IPS-15b (cell line): ENCODE measurements at regions not wholly inside any gene's neighbourhood (a gene's known extent, or its start where the extent isn't known, plus 50 kb on each side); places are given as distances from the start of the nearest gene placed in this dataset.

Source experiments
- H3K27me3 ChIP-seq: one replicate; pipeline ENCODE4 v1.6.1; 2013; ENCODE audit warnings: low read length; ENCODE audit not compliant: control insufficient read depth, insufficient read depth
- H3K36me3 ChIP-seq: one replicate; pipeline ENCODE4 v1.6.1; 2013; ENCODE audit warnings: low read length; ENCODE audit not compliant: control insufficient read depth, insufficient read depth
- H3K4me1 ChIP-seq: one replicate; pipeline ENCODE4 v1.6.1; 2013; ENCODE audit warnings: mild to moderate bottlenecking, low read length; ENCODE audit not compliant: control insufficient read depth, insufficient read depth
- H3K4me3 ChIP-seq: one replicate; pipeline ENCODE4 v1.5.1; 2013; ENCODE audit warnings: low read depth, low read length
- H3K9ac ChIP-seq: one replicate; pipeline ENCODE4 v1.6.1; 2013; ENCODE audit warnings: low read depth, mild to moderate bottlenecking, low read length
- H3K9me3 ChIP-seq: one replicate; pipeline ENCODE4 v1.6.1; 2013; ENCODE audit warnings: mild to moderate bottlenecking, low read length; ENCODE audit not compliant: control insufficient read depth, insufficient read depth

GRCh38 chr11:45468267-45468856 is 182.2 kb upstream of the SYT13 start:
- no peaks in the 10 kb centered on the region for H3K27me3 ChIP-seq
- no peak overlapping the region for H3K4me3 ChIP-seq
- no peaks in the 10 kb centered on the region for H3K4me1 ChIP-seq
- H3K36me3 ChIP-seq = no peaks in the 10 kb centered on the region
- H3K9ac ChIP-seq = no peak overlapping the region
- H3K9me3 ChIP-seq = no peaks in the 10 kb centered on the region

GRCh38 chr11:45463541-45463940 is 177.4 kb upstream of the SYT13 start:
- H3K4me3 ChIP-seq = no peak overlapping the region
- no peak overlapping the region for H3K9ac ChIP-seq
- no peaks in the 10 kb centered on the region for H3K36me3 ChIP-seq
- H3K9me3 ChIP-seq = no peaks in the 10 kb centered on the region
- H3K27me3 ChIP-seq = no peaks in the 10 kb centered on the region
- H3K4me1 ChIP-seq = no peaks in the 10 kb centered on the region

GRCh38 chr11:45461514-45461913 is 175.4 kb upstream of the SYT13 start:
- H3K27me3 ChIP-seq = no peaks in the 10 kb centered on the region
- H3K4me1 ChIP-seq = no peaks in the 10 kb centered on the region
- H3K4me3 ChIP-seq = no peak overlapping the region
- no peaks in the 10 kb centered on the region for H3K36me3 ChIP-seq
- H3K9ac ChIP-seq = no peak overlapping the region
- H3K9me3 ChIP-seq = no peaks in the 10 kb centered on the region

- no peaks in the 10 kb centered on the region for H3K27me3 ChIP-seq
- H3K36me3 ChIP-seq = no peaks in the 10 kb centered on the region
- H3K9me3 ChIP-seq = no peaks in the 10 kb centered on the region
- no peak overlapping the region for H3K4me3 ChIP-seq
- no peak overlapping the region for H3K9ac ChIP-seq
- no peaks in the 10 kb centered on the region for H3K4me1 ChIP-seq
These were observed 173.3 kb upstream of the SYT13 start for GRCh38 chr11:45459491-45459890.

GRCh38 chr11:45458269-45458668 is 172.1 kb upstream of the SYT13 start:
- Histone ChIP-seq H3K4me3 (no peak overlapping the region), H3K4me1 (no peaks in the 10 kb centered on the region), H3K36me3 (no peaks in the 10 kb centered on the region), H3K27me3 (no peaks in the 10 kb centered on the region), H3K9me3 (no peaks in the 10 kb centered on the region), H3K9ac (no peak overlapping the region)

- H3K9ac ChIP-seq = no peak overlapping the region
- H3K4me3 ChIP-seq = no peak overlapping the region
- no peaks in the 10 kb centered on the region for H3K27me3 ChIP-seq
These were observed 171.5 kb upstream of the SYT13 start for GRCh38 chr11:45457649-45458048.

GRCh38 chr11:45456686-45457085 is 170.5 kb upstream of the SYT13 start:
- Histone ChIP-seq H3K27me3 (no peaks in the 10 kb centered on the region), H3K9ac (no peak overlapping the region), H3K4me3 (no peak overlapping the region), H3K9me3 (no peaks in the 10 kb centered on the region), H3K4me1 (no peaks in the 10 kb centered on the region), H3K36me3 (no peaks in the 10 kb centered on the region)

More at GRCh38 chr11:45457649-45458048, 171.5 kb upstream of the SYT13 start:
- Histone ChIP-seq H3K36me3 (no peaks in the 10 kb centered on the region), H3K4me1 (no peaks in the 10 kb centered on the region), H3K9me3 (no peaks in the 10 kb centered on the region)

GRCh38 chr11:45455536-45455935 is 169.4 kb upstream of the SYT13 start:
- H3K9me3 ChIP-seq = no peaks in the 10 kb centered on the region
- no peak overlapping the region for H3K9ac ChIP-seq
- H3K27me3 ChIP-seq = no peaks in the 10 kb centered on the region
- H3K4me1 ChIP-seq = no peaks in the 10 kb centered on the region
- no peak overlapping the region for H3K4me3 ChIP-seq
- H3K36me3 ChIP-seq = no peaks in the 10 kb centered on the region

- Histone ChIP-seq H3K9me3 (no peaks in the 10 kb centered on the region), H3K36me3 (no peaks in the 10 kb centered on the region), H3K4me3 (no peak overlapping the region), H3K9ac (no peak overlapping the region), H3K4me1 (no peaks in the 10 kb centered on the region), H3K27me3 (no peaks in the 10 kb centered on the region)
These were observed 168.8 kb upstream of the SYT13 start for GRCh38 chr11:45454917-45455401.

GRCh38 chr11:45453721-45454120 is 167.6 kb upstream of the SYT13 start:
- Histone ChIP-seq H3K36me3 (no peaks in the 10 kb centered on the region), H3K4me1 (no peaks in the 10 kb centered on the region), H3K9me3 (no peaks in the 10 kb centered on the region), H3K4me3 (no peak overlapping the region), H3K27me3 (no peaks in the 10 kb centered on the region), H3K9ac (no peak overlapping the region)

GRCh38 chr11:45451766-45452440 is 165.8 kb upstream of the SYT13 start:
- Histone ChIP-seq H3K9ac (no peak overlapping the region), H3K4me3 (no peak overlapping the region), H3K4me1 (no peaks in the 10 kb centered on the region), H3K9me3 (no peaks in the 10 kb centered on the region), H3K27me3 (no peaks in the 10 kb centered on the region), H3K36me3 (no peaks in the 10 kb centered on the region)

GRCh38 chr11:45450189-45450588 is 164.0 kb upstream of the SYT13 start:
- H3K4me3 ChIP-seq = no peak overlapping the region
- no peaks in the 10 kb centered on the region for H3K9me3 ChIP-seq
- H3K27me3 ChIP-seq = no peaks in the 10 kb centered on the region
- H3K36me3 ChIP-seq = no peaks in the 10 kb centered on the region
- no peak overlapping the region for H3K9ac ChIP-seq
- no peaks in the 10 kb centered on the region for H3K4me1 ChIP-seq
